ENCODE measurements at regions not wholly inside any gene's neighbourhood (a gene's known extent, or its start where the extent isn't known, plus 50 kb on each side); places are given as distances from the start of the nearest gene placed in this dataset.

DNA sequence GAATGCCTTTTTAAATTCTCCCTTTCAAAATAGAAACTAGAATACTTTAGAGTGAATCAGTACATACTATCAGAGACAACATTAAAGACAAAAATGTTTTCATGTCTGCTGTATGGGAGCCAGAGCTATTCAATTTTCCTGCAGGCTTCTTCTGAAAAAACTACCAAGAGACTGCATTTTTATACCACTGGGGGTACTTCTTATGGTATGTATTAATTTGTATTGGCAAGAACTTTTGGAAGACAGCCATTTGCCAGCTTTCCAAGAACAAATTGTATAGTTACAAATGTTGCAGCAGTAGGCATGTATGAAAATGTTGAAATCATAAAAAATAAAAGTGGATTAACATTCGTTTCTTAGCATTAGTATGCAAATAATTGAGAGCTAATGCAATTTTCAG is 1010.0 kb upstream of the CADM2 start:
- H3F3A ChIP-seq (ENCODE audit: insufficient read depth, low read length): no peaks in the 10 kb centered on the region
- H3K27ac ChIP-seq (ENCODE audit: low read depth, low read length, poor library complexity, severe bottlenecking): no peak overlapping the region
- H3K36me3 ChIP-seq (ENCODE audit: insufficient read depth, low read length): no peaks in the 10 kb centered on the region
- no peaks in the 10 kb centered on the region for H4K20me1 ChIP-seq (ENCODE audit: insufficient read depth, low read length)
- no peaks in the 10 kb centered on the region for H3K79me2 ChIP-seq (ENCODE audit: insufficient read depth, low read length)
- TF ChIP-seq CTCF (IDR thresholded peaks at IDR 0.05; ENCODE audit: low read length) (no peak), EZH2 (IDR thresholded peaks at IDR 0.05; ENCODE audit: borderline replicate concordance, low read length) (no peak)
- no peaks in the 10 kb centered on the region for H3K9me2 ChIP-seq (ENCODE audit: low read depth, low read length)
- H3K4me3 ChIP-seq (ENCODE audit: low read depth, low read length, poor library complexity, severe bottlenecking): no peak overlapping the region
- H2AFZ ChIP-seq (ENCODE audit: low read length): no peak overlapping the region
- H3K9ac ChIP-seq (ENCODE audit: low read length): no peak overlapping the region
- no peak overlapping the region for H3K4me2 ChIP-seq (ENCODE audit: low read length)
- H3K9me3 ChIP-seq (ENCODE audit: low read length): no peaks in the 10 kb centered on the region
- no peaks in the 10 kb centered on the region for H3K27me3 ChIP-seq (ENCODE audit: insufficient read depth, low read length)
- no peaks in the 10 kb centered on the region for H3K4me1 ChIP-seq (ENCODE audit: insufficient read depth, low read length, severe bottlenecking)

GRCh38 chr3:83953417-83954089 is 1005.2 kb upstream of the CADM2 start:
- H3K27ac ChIP-seq (ENCODE audit: low read depth, low read length, poor library complexity, severe bottlenecking): no peak overlapping the region
- H3K4me1 ChIP-seq (ENCODE audit: insufficient read depth, low read length, severe bottlenecking): no peaks in the 10 kb centered on the region
- H3F3A ChIP-seq (ENCODE audit: insufficient read depth, low read length): no peaks in the 10 kb centered on the region
- no peaks in the 10 kb centered on the region for H3K27me3 ChIP-seq (ENCODE audit: insufficient read depth, low read length)
- H3K9me2 ChIP-seq (ENCODE audit: low read depth, low read length): no peaks in the 10 kb centered on the region
- no peak overlapping the region for H3K4me3 ChIP-seq (ENCODE audit: low read depth, low read length, poor library complexity, severe bottlenecking)
- H4K20me1 ChIP-seq (ENCODE audit: insufficient read depth, low read length): no peaks in the 10 kb centered on the region
- H3K4me2 ChIP-seq (ENCODE audit: low read length): no peak overlapping the region
- no peak overlapping the region for H3K9ac ChIP-seq (ENCODE audit: low read length)
- TF ChIP-seq CTCF (IDR thresholded peaks at IDR 0.05; ENCODE audit: low read length): no peak
- no peak for TF ChIP-seq EZH2 (IDR thresholded peaks at IDR 0.05; ENCODE audit: borderline replicate concordance, low read length)
- no peaks in the 10 kb centered on the region for H3K9me3 ChIP-seq (ENCODE audit: low read length)
- no peak overlapping the region for H2AFZ ChIP-seq (ENCODE audit: low read length)
- H3K36me3 ChIP-seq (ENCODE audit: insufficient read depth, low read length): no peaks in the 10 kb centered on the region
- H3K79me2 ChIP-seq (ENCODE audit: insufficient read depth, low read length): no peaks in the 10 kb centered on the region

GRCh38 chr3:83956431-83956830 is 1002.4 kb upstream of the CADM2 start:
- H2AFZ ChIP-seq (ENCODE audit: low read length): no peak overlapping the region
- H3K4me2 ChIP-seq (ENCODE audit: low read length): no peak overlapping the region
- H3K4me3 ChIP-seq (ENCODE audit: low read depth, low read length, poor library complexity, severe bottlenecking): no peak overlapping the region
- no peak overlapping the region for H3K27ac ChIP-seq (ENCODE audit: low read depth, low read length, poor library complexity, severe bottlenecking)
- no peaks in the 10 kb centered on the region for H3K9me3 ChIP-seq (ENCODE audit: low read length)
- no peak overlapping the region for H3K9ac ChIP-seq (ENCODE audit: low read length)
- no peaks in the 10 kb centered on the region for H3K79me2 ChIP-seq (ENCODE audit: insufficient read depth, low read length)
- no peaks in the 10 kb centered on the region for H3K27me3 ChIP-seq (ENCODE audit: insufficient read depth, low read length)
- TF ChIP-seq EZH2 (IDR thresholded peaks at IDR 0.05; ENCODE audit: borderline replicate concordance, low read length): no peak
- no peak for TF ChIP-seq CTCF (IDR thresholded peaks at IDR 0.05; ENCODE audit: low read length)
- no peaks in the 10 kb centered on the region for H4K20me1 ChIP-seq (ENCODE audit: insufficient read depth, low read length)
- no peaks in the 10 kb centered on the region for H3F3A ChIP-seq (ENCODE audit: insufficient read depth, low read length)
- H3K4me1 ChIP-seq (ENCODE audit: insufficient read depth, low read length, severe bottlenecking): no peaks in the 10 kb centered on the region
- no peaks in the 10 kb centered on the region for H3K9me2 ChIP-seq (ENCODE audit: low read depth, low read length)
- H3K36me3 ChIP-seq (ENCODE audit: insufficient read depth, low read length): no peaks in the 10 kb centered on the region

Data from OCI-LY1 (cell line).